Trophoblast cell (in vitro differentiated cells and primary cell): ENCODE measurements at regions not wholly inside any gene's neighbourhood (a gene's known extent, or its start where the extent isn't known, plus 50 kb on each side); places are given as distances from the start of the nearest gene placed in this dataset.
A peak's percentile ranks its signal among the peaks of the same experiment; 100 is the strongest.

ENCODE experiments used
- DNase-seq, 2 donors: peaks; one replicate each; pipeline ENCODE4 v3.0.0-alpha.2; 2016
- H2AFZ ChIP-seq: 2 replicates; pipeline ENCODE4 v1.6.1; 2013; ENCODE audit warnings: low read length, moderate library complexity, mild to moderate bottlenecking; ENCODE audit not compliant: insufficient read depth, poor library complexity
- H2AK5ac ChIP-seq: 2 replicates; pipeline ENCODE4 v1.6.1; 2013; ENCODE audit warnings: mild to moderate bottlenecking, low read length
- H2BK120ac ChIP-seq: 2 replicates; pipeline ENCODE4 v1.6.1; 2013; ENCODE audit warnings: low read length, mild to moderate bottlenecking, moderate library complexity; ENCODE audit not compliant: insufficient read depth, poor library complexity
- H2BK12ac ChIP-seq: 2 replicates; pipeline ENCODE4 v1.6.1; 2013; ENCODE audit warnings: mild to moderate bottlenecking, low read length, moderate library complexity
- H2BK5ac ChIP-seq: 2 replicates; pipeline ENCODE4 v1.6.1; 2013; ENCODE audit warnings: low read length, low read depth, moderate library complexity, mild to moderate bottlenecking; ENCODE audit not compliant: poor library complexity
- H3K14ac ChIP-seq: 2 replicates; pipeline ENCODE4 v1.6.1; 2013; ENCODE audit warnings: mild to moderate bottlenecking, low read length
- H3K18ac ChIP-seq: 2 replicates; pipeline ENCODE4 v1.6.1; 2013; ENCODE audit warnings: mild to moderate bottlenecking, low read length
- H3K23ac ChIP-seq: 2 replicates; pipeline ENCODE4 v1.6.1; 2013; ENCODE audit warnings: low read length
- H3K27ac ChIP-seq: 2 replicates; pipeline ENCODE4 v1.5.1; 2013; ENCODE audit warnings: low read depth, mild to moderate bottlenecking, inconsistent platforms, low read length, moderate library complexity
- H3K27me3 ChIP-seq: 2 replicates; pipeline ENCODE4 v1.6.1; 2013; ENCODE audit warnings: inconsistent platforms, mild to moderate bottlenecking, low read length, moderate library complexity; ENCODE audit not compliant: insufficient read depth
- H3K36me3 ChIP-seq, 2 experiments: 1 replicate in 1 of 2; 2 replicates in 1 of 2; pipeline ENCODE4 v1.6.1; 2013; ENCODE audit warnings: low read length in 2 of 2, mild to moderate bottlenecking in 2 of 2, moderate library complexity in 1 of 2; ENCODE audit not compliant: insufficient read depth in 2 of 2, control insufficient read depth in 1 of 2
- H3K4ac ChIP-seq: 2 replicates; pipeline ENCODE4 v1.6.1; 2013; ENCODE audit warnings: low read depth, mild to moderate bottlenecking, low read length, moderate library complexity
- H3K4me1 ChIP-seq, 2 experiments: 1 replicate in 1 of 2; 2 replicates in 1 of 2; pipeline ENCODE4 v1.6.1; 2013; ENCODE audit warnings: low read length in 2 of 2, mild to moderate bottlenecking in 2 of 2, moderate library complexity in 1 of 2; ENCODE audit not compliant: insufficient read depth in 2 of 2, control insufficient read depth in 1 of 2
- H3K4me2 ChIP-seq: 2 replicates; pipeline ENCODE4 v1.6.1; 2013; ENCODE audit warnings: inconsistent platforms, mild to moderate bottlenecking, low read length, moderate library complexity
- H3K4me3 ChIP-seq: 2 replicates; pipeline ENCODE4 v1.5.1; 2013; ENCODE audit warnings: mild to moderate bottlenecking, low read depth, low read length, inconsistent platforms
- H3K79me1 ChIP-seq: one replicate; pipeline ENCODE4 v1.6.1; 2013; ENCODE audit warnings: low read length
- H3K79me2 ChIP-seq: 2 replicates; pipeline ENCODE4 v1.6.1; 2013; ENCODE audit warnings: low read length, mild to moderate bottlenecking; ENCODE audit not compliant: control insufficient read depth, insufficient read depth, poor library complexity
- H3K9ac ChIP-seq: 2 replicates; pipeline ENCODE4 v1.6.1; 2013; ENCODE audit warnings: mild to moderate bottlenecking, low read length
- H3K9me3 ChIP-seq: 2 replicates; pipeline ENCODE4 v1.6.1; 2013; ENCODE audit warnings: low read depth, mild to moderate bottlenecking, control low read depth, inconsistent platforms, low read length; ENCODE audit not compliant: insufficient read depth
- H4K12ac ChIP-seq: 2 replicates; pipeline ENCODE4 v1.6.1; 2013; ENCODE audit warnings: low read depth, mild to moderate bottlenecking, low read length, moderate library complexity
- H4K8ac ChIP-seq: 2 replicates; pipeline ENCODE4 v1.6.1; 2013; ENCODE audit warnings: low read depth, mild to moderate bottlenecking, low read length, moderate library complexity
- H4K91ac ChIP-seq: one replicate; pipeline ENCODE4 v1.6.1; 2013; ENCODE audit warnings: low read depth, mild to moderate bottlenecking, low read length, moderate library complexity
- WGBS: extraction: QIAGEN DNeasy Blood & Tissue Kit; methylation state at CpG from one replicate; pipeline ENCODE4 v1.1.7; 2013; ENCODE audit warnings: missing lambda C conversion rate; ENCODE audit not compliant: insufficient read length, insufficient coverage; ENCODE audit errors: extremely low coverage; 5-methylcytosine and 5-hydroxymethylcytosine counted together

DNA sequence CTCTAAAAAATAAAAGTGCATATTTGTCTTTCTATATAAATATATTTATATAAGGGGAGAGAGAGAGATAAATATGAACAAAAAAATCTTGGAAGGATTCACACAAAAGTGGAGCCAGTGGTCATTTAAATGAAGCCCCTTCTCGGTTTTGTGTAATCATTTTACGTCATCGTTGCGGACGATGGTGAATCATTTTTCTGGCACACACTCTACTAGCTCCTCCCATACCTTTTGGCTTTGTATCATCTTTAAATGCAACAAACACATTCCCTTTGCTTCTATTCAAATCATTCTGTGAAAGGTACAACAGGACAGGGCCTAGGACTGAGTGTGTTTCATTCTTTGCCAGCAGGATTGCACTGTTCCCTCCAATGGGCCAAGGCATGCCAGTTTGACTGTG lies 186.8 kb downstream of the TGFB2 start:
- no CpG with 5 or more reads among the region's 5 CpGs for WGBS

DNA sequence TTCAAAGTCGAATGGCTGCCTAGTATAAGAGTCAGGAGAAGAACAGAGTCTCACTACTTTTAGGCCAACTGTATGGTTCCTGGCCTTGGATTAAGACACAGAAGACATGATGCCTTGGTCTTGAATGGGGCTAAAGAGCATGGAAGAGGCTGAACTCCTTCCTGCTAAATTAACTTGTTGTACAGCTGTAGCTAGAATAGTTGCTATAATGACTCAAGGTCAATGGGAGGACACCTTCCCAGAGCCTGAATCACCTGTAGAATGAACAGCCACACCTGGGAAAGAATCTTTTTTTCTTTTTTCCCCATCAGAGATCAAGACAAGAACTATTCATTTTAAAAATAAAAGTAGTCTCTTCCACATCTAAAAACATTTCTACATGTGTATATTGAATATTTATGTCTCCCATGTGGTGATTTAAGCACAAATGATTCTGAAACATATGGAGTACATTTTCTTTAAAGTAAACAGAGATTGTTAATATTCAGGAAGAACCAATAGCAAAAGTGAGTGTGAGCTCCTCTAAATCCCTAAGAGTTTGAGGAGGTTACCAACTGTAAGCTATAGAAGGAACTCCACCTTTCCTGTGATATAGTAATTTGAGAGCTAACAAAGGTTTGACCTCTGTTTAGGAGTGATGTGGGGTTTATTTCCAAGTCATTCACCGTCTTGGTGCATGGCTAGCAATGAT lies 191.3 kb downstream of the TGFB2 start:
- Histone ChIP-seq H4K8ac (no peak overlapping the region), H3K14ac (no peak overlapping the region), H3K4ac (no peak overlapping the region), H3K27ac (no peak overlapping the region), H3K79me2 (no peaks in the 10 kb centered on the region), H3K9me3 (no peaks in the 10 kb centered on the region), H2BK12ac (no peak overlapping the region), H2AK5ac (no peak overlapping the region), H3K79me1 (no peaks in the 10 kb centered on the region), H3K27me3 (no peaks in the 10 kb centered on the region), H4K91ac (no peak overlapping the region), H2BK5ac (no peak overlapping the region), H2BK120ac (no peak overlapping the region), H2AFZ (no peak overlapping the region), H4K12ac (no peak overlapping the region), H3K18ac (no peak overlapping the region), H3K9ac (no peak overlapping the region), H3K23ac (no peak overlapping the region), H3K36me3 (no peaks in the 10 kb centered on the region), H3K4me2 (no peak overlapping the region), H3K4me3 (no peak overlapping the region), H3K4me1 (no peaks in the 10 kb centered on the region)
- no CpG with 5 or more reads among the region's 2 CpGs for WGBS
- DNase-seq = peak in 1 of 2 donors; percentile 20

More for the DNA sequence above, 186.8 kb downstream of the TGFB2 start:
- Histone ChIP-seq H2BK5ac (no peak overlapping the region), H2AFZ (no peak overlapping the region), H3K4me2 (no peak overlapping the region), H3K4me3 (no peak overlapping the region), H3K9ac (no peak overlapping the region), H3K4ac (no peak overlapping the region), H3K18ac (no peak overlapping the region), H2AK5ac (no peak overlapping the region), H3K36me3 (no peaks in the 10 kb centered on the region), H3K27ac (no peak overlapping the region), H4K91ac (no peak overlapping the region), H3K79me2 (no peaks in the 10 kb centered on the region), H2BK12ac (no peak overlapping the region), H4K12ac (no peak overlapping the region), H2BK120ac (no peak overlapping the region), H3K27me3 (no peaks in the 10 kb centered on the region), H3K4me1 (peaks cover 0 to 1% of the 10 kb centered on the region in 2 experiments), H3K9me3 (no peaks in the 10 kb centered on the region), H4K8ac (no peak overlapping the region), H3K14ac (no peak overlapping the region), H3K23ac (no peak overlapping the region), H3K79me1 (no peaks in the 10 kb centered on the region)
- no peak for DNase-seq

DNA sequence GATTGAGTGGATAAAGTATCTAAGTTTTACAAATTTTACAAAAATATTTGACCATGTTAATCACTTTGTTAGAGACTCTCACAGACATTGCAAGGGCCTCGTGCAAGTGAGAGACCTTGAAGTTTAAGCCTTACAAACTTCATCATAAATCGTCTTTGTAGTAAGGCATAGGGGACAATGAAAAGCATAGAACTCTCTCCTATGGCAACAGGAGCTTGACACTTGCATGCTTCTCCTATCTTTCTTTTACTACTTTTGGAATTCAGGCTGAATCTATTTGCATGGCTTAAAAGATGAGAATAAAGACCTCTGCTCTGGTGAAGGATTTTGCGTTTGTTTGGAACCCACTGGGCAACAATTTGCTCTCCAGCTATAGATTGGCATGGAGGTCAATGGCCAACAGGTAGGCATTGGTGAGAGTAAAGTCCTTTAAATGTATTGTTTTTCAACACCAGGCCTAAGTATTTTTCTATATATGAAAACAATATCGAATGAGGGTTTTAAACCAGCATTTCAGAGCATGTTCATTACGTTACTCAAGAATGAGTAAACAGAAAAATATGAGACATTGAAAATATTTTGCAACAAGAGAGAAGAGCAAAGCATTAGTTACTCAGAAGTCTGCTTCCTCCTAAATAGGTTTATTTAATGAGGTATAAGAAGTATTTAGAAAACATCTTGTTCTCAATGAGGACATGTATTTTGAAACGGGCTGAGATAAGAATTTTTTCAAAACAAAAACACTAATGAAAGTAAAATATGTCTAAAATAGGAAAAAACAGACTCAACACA lies 192.2 kb downstream of the TGFB2 start:
- no peak overlapping the region for H3K14ac ChIP-seq
- H3K23ac ChIP-seq = no peak overlapping the region
- H3K9me3 ChIP-seq = no peaks in the 10 kb centered on the region
- no peak overlapping the region for H3K4ac ChIP-seq
- no peak overlapping the region for H2BK120ac ChIP-seq
- WGBS = no CpG with 5 or more reads among the region's 6 CpGs
- H4K8ac ChIP-seq = no peak overlapping the region
- no peak overlapping the region for H2AK5ac ChIP-seq
- no peak overlapping the region for H3K18ac ChIP-seq
- no peak overlapping the region for H3K9ac ChIP-seq
- H3K79me2 ChIP-seq = no peaks in the 10 kb centered on the region
- no peak overlapping the region for H2BK5ac ChIP-seq
- no peaks in the 10 kb centered on the region for H3K79me1 ChIP-seq
- H3K4me2 ChIP-seq = no peak overlapping the region
- H3K4me3 ChIP-seq = no peak overlapping the region
- no peak overlapping the region for H3K27ac ChIP-seq
- H2AFZ ChIP-seq = no peak overlapping the region
- H4K12ac ChIP-seq = no peak overlapping the region
- no peaks in the 10 kb centered on the region for H3K36me3 ChIP-seq
- H3K27me3 ChIP-seq = no peaks in the 10 kb centered on the region
- DNase-seq = peak in 1 of 2 donors; percentile 89
- no peak overlapping the region for H2BK12ac ChIP-seq
- H3K4me1 ChIP-seq = no peaks in the 10 kb centered on the region
- H4K91ac ChIP-seq = no peak overlapping the region

DNA sequence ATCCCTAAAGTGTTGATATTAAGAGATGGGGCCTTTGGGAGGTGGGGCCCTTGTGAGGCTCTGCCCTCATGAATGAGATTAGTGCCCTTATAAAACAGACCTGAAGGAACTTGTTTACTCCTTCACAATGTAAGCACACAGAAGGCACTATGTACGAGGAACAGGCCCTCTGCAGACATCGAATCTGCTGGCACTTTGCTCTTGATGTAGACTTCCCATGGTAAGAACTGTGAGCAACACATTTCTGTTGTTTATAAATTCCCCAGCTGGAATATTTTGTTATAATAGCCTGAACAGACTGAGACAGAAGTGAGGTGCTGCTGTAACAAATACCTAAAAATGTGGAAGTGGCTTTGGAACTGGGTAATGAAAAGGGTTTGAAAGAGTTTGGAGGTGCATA lies 193.2 kb downstream of the TGFB2 start:
- Histone ChIP-seq H3K9ac (no peak overlapping the region), H3K18ac (no peak overlapping the region), H2BK12ac (no peak overlapping the region), H2AFZ (no peak overlapping the region), H3K4me1 (no peaks in the 10 kb centered on the region), H4K91ac (no peak overlapping the region), H3K4me2 (no peak overlapping the region), H3K9me3 (no peaks in the 10 kb centered on the region), H4K12ac (no peak overlapping the region), H3K14ac (no peak overlapping the region), H2BK5ac (no peak overlapping the region), H3K4ac (no peak overlapping the region), H2AK5ac (no peak overlapping the region), H3K23ac (no peak overlapping the region), H3K36me3 (no peaks in the 10 kb centered on the region), H3K27ac (no peak overlapping the region), H3K79me1 (no peaks in the 10 kb centered on the region), H4K8ac (no peak overlapping the region), H3K4me3 (no peak overlapping the region), H2BK120ac (no peak overlapping the region), H3K27me3 (no peaks in the 10 kb centered on the region), H3K79me2 (no peaks in the 10 kb centered on the region)
- WGBS = no CpG with 5 or more reads among the region's 2 CpGs
- DNase-seq = peak in 1 of 2 donors; percentile 19
